A673 (cell line): ENCODE measurements at regions not wholly inside any gene's neighbourhood (a gene's known extent, or its start where the extent isn't known, plus 50 kb on each side); places are given as distances from the start of the nearest gene placed in this dataset.

Experiments
- EZH2 ChIP-seq: fragments of 200-600 bp; sonication (generic); IDR thresholded peaks from 2 replicates; pipeline ENCODE4 v1.6.1; 2017; ENCODE audit warnings: borderline replicate concordance, low read depth, mild to moderate bottlenecking, mixed read lengths, antibody characterized with exemption, low read length; ENCODE audit not compliant: poor library complexity, severe bottlenecking
- TF ChIP-seq, protein P1 (sequence below): fragments of 300-800, 200-600 bp; sonication (generic); conservative IDR thresholded peaks from 2 replicates; pipeline ENCODE4 v1.5.1; 2017; ENCODE audit warnings: low read depth, mild to moderate bottlenecking, antibody characterized with exemption, low read length, moderate library complexity, mixed read lengths

DNA sequence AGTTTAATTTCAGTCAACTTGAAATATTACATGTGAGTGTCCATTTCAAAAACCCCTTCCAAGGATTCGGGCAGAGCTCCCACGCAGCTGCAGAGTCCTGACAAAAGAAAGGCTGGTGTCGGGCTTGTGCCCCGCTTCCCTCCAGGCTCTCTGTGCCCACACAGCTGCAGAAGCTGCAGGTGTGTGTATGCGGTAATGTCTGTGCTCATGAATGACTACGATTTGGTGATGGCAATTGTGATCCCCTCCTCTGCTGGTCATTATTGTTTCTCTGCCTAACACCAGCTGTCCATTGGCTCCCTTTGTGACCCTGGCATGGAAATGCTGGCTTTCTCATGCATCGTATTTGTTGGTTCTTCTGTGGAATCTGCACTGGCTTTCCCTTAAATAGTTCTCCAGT lies 224.8 kb downstream of the NUP35 start:
- TF ChIP-seq, protein P1, sequence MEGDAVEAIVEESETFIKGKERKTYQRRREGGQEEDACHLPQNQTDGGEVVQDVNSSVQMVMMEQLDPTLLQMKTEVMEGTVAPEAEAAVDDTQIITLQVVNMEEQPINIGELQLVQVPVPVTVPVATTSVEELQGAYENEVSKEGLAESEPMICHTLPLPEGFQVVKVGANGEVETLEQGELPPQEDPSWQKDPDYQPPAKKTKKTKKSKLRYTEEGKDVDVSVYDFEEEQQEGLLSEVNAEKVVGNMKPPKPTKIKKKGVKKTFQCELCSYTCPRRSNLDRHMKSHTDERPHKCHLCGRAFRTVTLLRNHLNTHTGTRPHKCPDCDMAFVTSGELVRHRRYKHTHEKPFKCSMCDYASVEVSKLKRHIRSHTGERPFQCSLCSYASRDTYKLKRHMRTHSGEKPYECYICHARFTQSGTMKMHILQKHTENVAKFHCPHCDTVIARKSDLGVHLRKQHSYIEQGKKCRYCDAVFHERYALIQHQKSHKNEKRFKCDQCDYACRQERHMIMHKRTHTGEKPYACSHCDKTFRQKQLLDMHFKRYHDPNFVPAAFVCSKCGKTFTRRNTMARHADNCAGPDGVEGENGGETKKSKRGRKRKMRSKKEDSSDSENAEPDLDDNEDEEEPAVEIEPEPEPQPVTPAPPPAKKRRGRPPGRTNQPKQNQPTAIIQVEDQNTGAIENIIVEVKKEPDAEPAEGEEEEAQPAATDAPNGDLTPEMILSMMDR: no peak
- no peak for TF ChIP-seq EZH2
